ENCODE measurements at regions not wholly inside any gene's neighbourhood (a gene's known extent, or its start where the extent isn't known, plus 50 kb on each side); places are given as distances from the start of the nearest gene placed in this dataset.

GRCh38 chr2:220533485-220533884 lies 906.1 kb downstream of the SLC4A3 start:
- no peak for TF ChIP-seq POLR2A (IDR thresholded peaks at IDR 0.05)
- no peak for TF ChIP-seq CTCF (IDR thresholded peaks at IDR 0.05)

Data from thyroid gland (tissue), 4 donors.